NCI-H1694 (cell line): ENCODE measurements at regions not wholly inside any gene's neighbourhood (a gene's known extent, or its start where the extent isn't known, plus 50 kb on each side); places are given as distances from the start of the nearest gene placed in this dataset.

ENCODE experiments used
- DNase-seq: peaks from one replicate; lab custom pipeline; 2025; lab: John Stamatoyannopoulos, UW

GRCh38 chr2:215503381-215503780 is 67.5 kb upstream of the FN1 start:
- no peak for DNase-seq

- DNase-seq = no peak
These were observed 64.6 kb upstream of the FN1 start for GRCh38 chr2:215500466-215500865.

GRCh38 chr2:215499331-215499730 is 63.5 kb upstream of the FN1 start:
- DNase-seq = no peak

- no peak for DNase-seq
These were observed 62.6 kb upstream of the FN1 start for GRCh38 chr2:215498431-215498830.

- no peak for DNase-seq
These were observed 57.5 kb upstream of the FN1 start for GRCh38 chr2:215493376-215493775.

GRCh38 chr2:215489288-215489848 is 53.5 kb upstream of the FN1 start:
- no peak for DNase-seq

- no peak for DNase-seq
These were observed 51.1 kb upstream of the FN1 start for GRCh38 chr2:215487002-215487372.

- no peak for DNase-seq
These were observed 50.6 kb upstream of the FN1 start for GRCh38 chr2:215486291-215487001.
